HEK293 (cell line): ENCODE measurements at regions not wholly inside any gene's neighbourhood (a gene's known extent, or its start where the extent isn't known, plus 50 kb on each side); places are given as distances from the start of the nearest gene placed in this dataset.

ENCODE experiments used
- CTCF ChIA-PET: fragments of 350-600 bp; formaldehyde crosslinking; extraction: SDS; loops from one replicate; lab custom pipeline; 2021; ENCODE audit warnings: antibody characterized with exemption; lab: Yijun Ruan, JAX
- POLR2A ChIA-PET: fragments of 300-600 bp; formaldehyde crosslinking; extraction: SDS; loops from one replicate; lab custom pipeline; 2020; ENCODE audit warnings: antibody characterized with exemption, inconsistent platforms; lab: Yijun Ruan, JAX
- H3K27ac ChIP-seq: fragments of 200-500 bp; sonication (Bioruptor generic); 2 replicates; pipeline ENCODE4 v1.5.1; 2014; ENCODE audit warnings: low read depth, low read length, control low read depth, inconsistent platforms; ENCODE audit errors: extremely low read depth
- H3K36me3 ChIP-seq, 2 experiments: fragments of 200-500 bp in 1 of 2; sonication (Bioruptor generic) in 1 of 2; 1 replicate in 1 of 2; 2 replicates in 1 of 2; pipeline ENCODE4 v1.5.1; 2014 to 2017; ENCODE audit warnings: inconsistent platforms in 2 of 2, low read length in 2 of 2; ENCODE audit not compliant: control insufficient read depth in 2 of 2, insufficient read depth in 1 of 2
- H3K4me1 ChIP-seq: fragments of 200-500 bp; sonication (Bioruptor generic); 2 replicates; pipeline ENCODE4 v1.5.1; 2014; ENCODE audit warnings: mild to moderate bottlenecking, low read length, inconsistent platforms; ENCODE audit not compliant: control insufficient read depth, insufficient read depth
- H3K4me3 ChIP-seq: 2 replicates; pipeline ENCODE4 v1.5.1; 2011; ENCODE audit warnings: low read depth, mild to moderate bottlenecking, control low read depth, low read length, moderate library complexity
- H3K9me3 ChIP-seq: fragments of 200-500 bp; sonication (Bioruptor generic); 2 replicates; pipeline ENCODE4 v1.5.1; 2014; ENCODE audit warnings: low read depth, low read length, inconsistent platforms; ENCODE audit not compliant: control insufficient read depth, insufficient read depth
- OVOL3 ChIP-seq: fragments of 450-650 bp; formaldehyde crosslinking; IDR thresholded peaks from 2 replicates; pipeline ENCODE4 v1.5.1; 2016; ENCODE audit warnings: missing biosample characterization, missing genetic modification characterization
- PRDM2 ChIP-seq: fragments of 450-650 bp; formaldehyde crosslinking; IDR thresholded peaks from 2 replicates; pipeline ENCODE4 v1.5.1; 2016; ENCODE audit warnings: missing biosample characterization, missing genetic modification characterization, borderline replicate concordance
- SP2 ChIP-seq: fragments of 450-650 bp; formaldehyde crosslinking; IDR thresholded peaks from 2 replicates; pipeline ENCODE4 v1.5.1; 2016; ENCODE audit warnings: missing biosample characterization, missing genetic modification characterization
- TCF7L2 ChIP-seq: IDR thresholded peaks from 2 replicates; pipeline ENCODE4 v1.6.1; 2011; ENCODE audit warnings: low read depth, mild to moderate bottlenecking, inconsistent platforms, low read length, moderate library complexity, borderline replicate concordance
- ZBTB7A ChIP-seq: fragments of 450-650 bp; formaldehyde crosslinking; IDR thresholded peaks from 2 replicates; pipeline ENCODE4 v1.5.1; 2016; ENCODE audit warnings: low read depth, missing biosample characterization, missing genetic modification characterization
- ZEB2 ChIP-seq: fragments of 450-650 bp; formaldehyde crosslinking; IDR thresholded peaks from 2 replicates; pipeline ENCODE4 v1.5.1; 2016; ENCODE audit warnings: missing biosample characterization, missing genetic modification characterization
- ZNF10 ChIP-seq: fragments of 450-650 bp; formaldehyde crosslinking; IDR thresholded peaks from 2 replicates; pipeline ENCODE4 v1.5.1; 2017; ENCODE audit warnings: missing biosample characterization, missing genetic modification characterization
- ZNF140 ChIP-seq: fragments of 450-650 bp; formaldehyde crosslinking; IDR thresholded peaks from 2 replicates; pipeline ENCODE4 v1.5.1; 2016; ENCODE audit warnings: missing biosample characterization, missing genetic modification characterization
- ZNF175 ChIP-seq: fragments of 450-650 bp; formaldehyde crosslinking; IDR thresholded peaks from 2 replicates; pipeline ENCODE4 v1.5.1; 2016; ENCODE audit warnings: missing biosample characterization, missing genetic modification characterization
- ZNF23 ChIP-seq: fragments of 450-650 bp; formaldehyde crosslinking; IDR thresholded peaks from 2 replicates; pipeline ENCODE4 v1.5.1; 2016; ENCODE audit warnings: missing biosample characterization, missing genetic modification characterization, borderline replicate concordance
- ZNF280D ChIP-seq: fragments of 450-650 bp; formaldehyde crosslinking; IDR thresholded peaks from 2 replicates; pipeline ENCODE4 v1.5.1; 2016; ENCODE audit warnings: missing biosample characterization, missing genetic modification characterization
- ZNF350 ChIP-seq: fragments of 450-650 bp; formaldehyde crosslinking; IDR thresholded peaks from 2 replicates; pipeline ENCODE4 v1.5.0; 2017; ENCODE audit warnings: missing biosample characterization, mild to moderate bottlenecking, missing genetic modification characterization
- ZNF391 ChIP-seq: fragments of 450-650 bp; formaldehyde crosslinking; IDR thresholded peaks from 2 replicates; pipeline ENCODE4 v1.5.1; 2016; ENCODE audit warnings: low read depth, missing biosample characterization, missing genetic modification characterization, borderline replicate concordance
- ZNF501 ChIP-seq: fragments of 450-650 bp; formaldehyde crosslinking; IDR thresholded peaks from 2 replicates; pipeline ENCODE4 v1.5.1; 2016; ENCODE audit warnings: missing biosample characterization, missing genetic modification characterization
- ZNF544 ChIP-seq: fragments of 450-650 bp; formaldehyde crosslinking; IDR thresholded peaks from 2 replicates; pipeline ENCODE4 v1.5.0; 2017; ENCODE audit warnings: missing biosample characterization, missing genetic modification characterization
- ZNF776 ChIP-seq: fragments of 450-650 bp; formaldehyde crosslinking; IDR thresholded peaks from 2 replicates; pipeline ENCODE4 v1.5.0; 2017; ENCODE audit warnings: missing biosample characterization, missing genetic modification characterization, borderline replicate concordance
- TF ChIP-seq, protein P1 (sequence below): fragments of 450-650 bp; formaldehyde crosslinking; IDR thresholded peaks from 2 replicates; pipeline ENCODE4 v1.5.1; 2016; ENCODE audit warnings: missing biosample characterization, missing genetic modification characterization
- TF ChIP-seq, protein P2 (sequence below): fragments of 450-650 bp; formaldehyde crosslinking; IDR thresholded peaks from 2 replicates; pipeline ENCODE4 v1.5.1; 2016; ENCODE audit warnings: missing biosample characterization, missing genetic modification characterization, borderline replicate concordance

DNA sequence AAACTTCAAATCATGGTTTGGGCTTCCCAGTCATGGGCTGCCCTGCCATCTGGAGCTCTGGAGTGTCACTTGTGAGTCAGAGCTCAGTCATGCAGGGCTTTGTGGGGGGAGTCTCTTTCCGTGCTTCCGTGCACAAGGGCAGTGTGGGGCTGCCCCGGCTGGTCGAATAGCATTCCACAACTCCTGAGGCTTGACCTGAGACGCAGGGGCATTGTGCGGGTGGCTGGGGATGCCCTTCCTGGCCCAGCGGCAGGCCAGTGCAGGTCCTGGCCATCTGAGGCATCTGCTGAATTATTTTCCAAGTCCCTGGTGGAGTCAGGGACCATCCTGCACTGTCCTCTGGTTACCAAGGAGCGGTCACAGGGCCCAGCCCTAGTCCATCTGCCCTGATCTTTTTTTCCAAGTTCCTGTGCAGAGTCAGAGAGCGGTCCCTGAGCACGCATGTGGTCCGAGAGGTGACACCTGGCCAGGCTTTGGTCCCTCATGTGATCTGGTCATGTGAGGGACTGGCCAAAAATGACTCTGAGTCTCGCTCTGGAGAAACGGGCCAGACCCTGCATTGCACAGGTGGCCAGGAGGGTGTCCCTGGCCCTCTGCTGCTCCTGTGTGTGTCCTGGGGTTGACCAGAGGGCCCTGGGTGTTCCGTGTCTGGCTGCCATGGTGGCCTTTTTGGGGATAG, 167.0 kb upstream of the ALG10B start:
- CTCF ChIA-PET = no interaction called here
- H3K27ac ChIP-seq = no peak overlapping the region
- TF ChIP-seq ZNF23 (no peak), ZNF544 (tag by site-specific recombination) (no peak), ZNF350 (tag by site-specific recombination) (no peak), ZNF10 (tag by site-specific recombination) (no peak), ZNF175 (tag by site-specific recombination) (no peak), ZNF501 (no peak), ZNF140 (tag by site-specific recombination) (no peak), SP2 (tag by site-specific recombination) (no peak), ZNF776 (no peak)
- TF ChIP-seq, protein P1, sequence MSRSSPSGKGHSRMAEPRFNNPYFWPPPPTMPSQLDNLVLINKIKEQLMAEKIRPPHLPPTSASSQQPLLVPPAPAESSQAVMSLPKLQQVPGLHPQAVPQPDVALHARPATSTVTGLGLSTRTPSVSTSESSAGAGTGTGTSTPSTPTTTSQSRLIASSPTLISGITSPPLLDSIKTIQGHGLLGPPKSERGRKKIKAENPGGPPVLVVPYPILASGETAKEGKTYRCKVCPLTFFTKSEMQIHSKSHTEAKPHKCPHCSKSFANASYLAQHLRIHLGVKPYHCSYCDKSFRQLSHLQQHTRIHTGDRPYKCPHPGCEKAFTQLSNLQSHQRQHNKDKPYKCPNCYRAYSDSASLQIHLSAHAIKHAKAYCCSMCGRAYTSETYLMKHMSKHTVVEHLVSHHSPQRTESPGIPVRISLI (tag by site-specific recombination) = no peak
- no peaks in the 10 kb centered on the region for H3K36me3 ChIP-seq
- no peaks in the 10 kb centered on the region for H3K4me1 ChIP-seq
- POLR2A ChIA-PET = no interaction called here
- H3K9me3 ChIP-seq = no peaks in the 10 kb centered on the region
- H3K4me3 ChIP-seq = no peak overlapping the region

DNA sequence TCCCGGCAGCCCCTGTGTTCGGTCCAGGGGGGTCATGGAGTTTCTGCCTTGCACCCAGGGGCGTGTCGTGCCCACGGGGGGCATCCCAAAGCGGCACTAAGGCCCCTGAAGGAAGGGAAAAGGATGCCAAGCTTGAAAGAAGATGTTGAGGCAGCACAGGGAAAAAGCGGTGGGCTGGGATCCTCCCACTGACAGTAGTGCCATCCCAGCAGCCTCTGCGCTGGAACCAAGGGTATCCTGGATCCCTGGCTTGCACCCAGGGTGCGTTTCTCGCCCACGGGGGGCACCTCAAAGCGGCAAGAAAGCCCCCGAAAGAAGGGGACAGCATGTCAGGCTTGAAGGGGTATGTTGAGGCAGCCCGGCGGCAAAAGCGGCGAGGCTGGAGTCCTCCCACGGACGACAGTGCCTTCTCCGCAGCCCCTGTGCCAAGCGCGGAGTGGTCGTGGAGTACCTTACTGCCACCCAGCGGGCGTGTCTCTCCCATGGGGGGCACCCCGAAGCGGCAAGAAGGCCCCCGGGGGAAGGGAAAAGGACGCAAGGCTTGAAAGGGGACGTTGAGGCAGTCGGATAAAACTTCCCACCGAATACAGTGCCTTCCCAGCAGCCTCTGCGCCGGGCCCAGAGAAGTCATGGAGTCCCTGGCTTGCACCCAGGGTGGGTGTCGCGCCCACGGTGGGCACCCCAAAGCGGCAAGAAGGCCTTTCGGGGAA, 164.4 kb upstream of the ALG10B start:
- H3K4me1 ChIP-seq = no peaks in the 10 kb centered on the region
- CTCF ChIA-PET = no interaction called here
- POLR2A ChIA-PET = no interaction called here
- H3K9me3 ChIP-seq = no peaks in the 10 kb centered on the region
- TF ChIP-seq ZNF391 (no peak), PRDM2 (no peak), ZBTB7A (tag by site-specific recombination) (no peak), OVOL3 (tag by site-specific recombination) (no peak), TCF7L2 (no peak), ZEB2 (tag by site-specific recombination) (no peak), ZNF280D (tag by site-specific recombination) (no peak), ZNF175 (tag by site-specific recombination) (no peak)
- TF ChIP-seq, protein P2, sequence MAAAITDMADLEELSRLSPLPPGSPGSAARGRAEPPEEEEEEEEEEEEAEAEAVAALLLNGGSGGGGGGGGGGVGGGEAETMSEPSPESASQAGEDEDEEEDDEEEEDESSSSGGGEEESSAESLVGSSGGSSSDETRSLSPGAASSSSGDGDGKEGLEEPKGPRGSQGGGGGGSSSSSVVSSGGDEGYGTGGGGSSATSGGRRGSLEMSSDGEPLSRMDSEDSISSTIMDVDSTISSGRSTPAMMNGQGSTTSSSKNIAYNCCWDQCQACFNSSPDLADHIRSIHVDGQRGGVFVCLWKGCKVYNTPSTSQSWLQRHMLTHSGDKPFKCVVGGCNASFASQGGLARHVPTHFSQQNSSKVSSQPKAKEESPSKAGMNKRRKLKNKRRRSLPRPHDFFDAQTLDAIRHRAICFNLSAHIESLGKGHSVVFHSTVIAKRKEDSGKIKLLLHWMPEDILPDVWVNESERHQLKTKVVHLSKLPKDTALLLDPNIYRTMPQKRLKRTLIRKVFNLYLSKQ (tag by site-specific recombination) = no peak
- TF ChIP-seq, all 188 proteins: peak for 0
- Histone ChIP-seq H3K4me3 (no peak overlapping the region), H3K27ac (no peak overlapping the region), H3K36me3 (no peaks in the 10 kb centered on the region)
